ENCODE measurements at regions not wholly inside any gene's neighbourhood (a gene's known extent, or its start where the extent isn't known, plus 50 kb on each side); places are given as distances from the start of the nearest gene placed in this dataset.

- no peak for DNase-seq (ENCODE audit: low read depth, low spot score)
- TF ChIP-seq CTCF (IDR thresholded peaks at IDR 0.05; ENCODE audit: insufficient read depth, low read length, missing control alignments): no peak
- no peak overlapping the region for H3K4me3 ChIP-seq (ENCODE audit: low read depth, low read length)
- ChIA-PET CTCF (no interaction called here), POLR2A (no interaction called here)
Observed at GRCh38 chr10:129004398-129004797, 462.6 kb upstream of the MGMT start.

GRCh38 chr10:129005080-129005479, 462.0 kb upstream of the MGMT start:
- CTCF ChIA-PET: no interaction called here
- POLR2A ChIA-PET: no interaction called here
- TF ChIP-seq CTCF (IDR thresholded peaks at IDR 0.05; ENCODE audit: insufficient read depth, low read length, missing control alignments): no peak
- DNase-seq (ENCODE audit: low read depth, low spot score): no peak
- no peak overlapping the region for H3K4me3 ChIP-seq (ENCODE audit: low read depth, low read length)

- ChIA-PET POLR2A (no interaction called here), CTCF (no interaction called here)
- H3K4me3 ChIP-seq (ENCODE audit: low read depth, low read length): no peak overlapping the region
- TF ChIP-seq CTCF (IDR thresholded peaks at IDR 0.05; ENCODE audit: insufficient read depth, low read length, missing control alignments): no peak
- no peak for DNase-seq (ENCODE audit: low read depth, low spot score)
Observed at GRCh38 chr10:129005804-129006203, 461.2 kb upstream of the MGMT start.

- H3K4me3 ChIP-seq (ENCODE audit: low read depth, low read length): no peak overlapping the region
- DNase-seq (ENCODE audit: low read depth, low spot score): no peak
- POLR2A ChIA-PET: no interaction called here
- CTCF ChIA-PET: no interaction called here
- TF ChIP-seq CTCF (IDR thresholded peaks at IDR 0.05; ENCODE audit: insufficient read depth, low read length, missing control alignments): no peak
Observed at GRCh38 chr10:129018511-129018910, 448.5 kb upstream of the MGMT start.

GRCh38 chr10:129020651-129021330, 446.2 kb upstream of the MGMT start:
- ChIA-PET POLR2A (no interaction called here), CTCF (no interaction called here)
- DNase-seq (ENCODE audit: low read depth, low spot score): no peak
- TF ChIP-seq CTCF (IDR thresholded peaks at IDR 0.05; ENCODE audit: insufficient read depth, low read length, missing control alignments): no peak
- H3K4me3 ChIP-seq (ENCODE audit: low read depth, low read length): no peak overlapping the region

GRCh38 chr10:129021594-129022304, 445.3 kb upstream of the MGMT start:
- POLR2A ChIA-PET: no interaction called here

More at GRCh38 chr10:129021594-129022304, 445.3 kb upstream of the MGMT start:
- CTCF ChIA-PET: no interaction called here
- no peak overlapping the region for H3K4me3 ChIP-seq (ENCODE audit: low read depth, low read length)
- DNase-seq (ENCODE audit: low read depth, low spot score): no peak
- TF ChIP-seq CTCF (IDR thresholded peaks at IDR 0.05; ENCODE audit: insufficient read depth, low read length, missing control alignments): no peak
